PC-9 (cell line): ENCODE measurements at regions not wholly inside any gene's neighbourhood (a gene's known extent, or its start where the extent isn't known, plus 50 kb on each side); places are given as distances from the start of the nearest gene placed in this dataset.

Experiments
- EZH2 ChIP-seq: fragments of 200-600 bp; sonication (generic); IDR thresholded peaks from 2 replicates; pipeline ENCODE4 v1.8.0; 2017; ENCODE audit warnings: antibody characterized with exemption, low read depth
- TF ChIP-seq, protein P1 (sequence below): fragments of 200-600 bp; sonication (generic); conservative IDR thresholded peaks from 2 replicates; pipeline ENCODE4 v1.6.1; 2017; ENCODE audit warnings: mixed run types, antibody characterized with exemption, mild to moderate bottlenecking, moderate library complexity

- TF ChIP-seq, protein P1, sequence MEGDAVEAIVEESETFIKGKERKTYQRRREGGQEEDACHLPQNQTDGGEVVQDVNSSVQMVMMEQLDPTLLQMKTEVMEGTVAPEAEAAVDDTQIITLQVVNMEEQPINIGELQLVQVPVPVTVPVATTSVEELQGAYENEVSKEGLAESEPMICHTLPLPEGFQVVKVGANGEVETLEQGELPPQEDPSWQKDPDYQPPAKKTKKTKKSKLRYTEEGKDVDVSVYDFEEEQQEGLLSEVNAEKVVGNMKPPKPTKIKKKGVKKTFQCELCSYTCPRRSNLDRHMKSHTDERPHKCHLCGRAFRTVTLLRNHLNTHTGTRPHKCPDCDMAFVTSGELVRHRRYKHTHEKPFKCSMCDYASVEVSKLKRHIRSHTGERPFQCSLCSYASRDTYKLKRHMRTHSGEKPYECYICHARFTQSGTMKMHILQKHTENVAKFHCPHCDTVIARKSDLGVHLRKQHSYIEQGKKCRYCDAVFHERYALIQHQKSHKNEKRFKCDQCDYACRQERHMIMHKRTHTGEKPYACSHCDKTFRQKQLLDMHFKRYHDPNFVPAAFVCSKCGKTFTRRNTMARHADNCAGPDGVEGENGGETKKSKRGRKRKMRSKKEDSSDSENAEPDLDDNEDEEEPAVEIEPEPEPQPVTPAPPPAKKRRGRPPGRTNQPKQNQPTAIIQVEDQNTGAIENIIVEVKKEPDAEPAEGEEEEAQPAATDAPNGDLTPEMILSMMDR, result no peak
- no peak for TF ChIP-seq EZH2
Measured at GRCh38 chr1:219717536-219717935, 104.6 kb upstream of the ZC3H11B start.
